ENCODE measurements at regions not wholly inside any gene's neighbourhood (a gene's known extent, or its start where the extent isn't known, plus 50 kb on each side); places are given as distances from the start of the nearest gene placed in this dataset.

- Histone ChIP-seq H3K9me3 (no peaks in the 10 kb centered on the region), H3K4me3 (no peak overlapping the region), H3K27ac (no peak overlapping the region), H3K36me3 (no peaks in the 10 kb centered on the region), H3K27me3 (no peaks in the 10 kb centered on the region), H3K4me1 (ENCODE audit: insufficient read depth) (no peaks in the 10 kb centered on the region)
- TF ChIP-seq POLR2A (IDR thresholded peaks at IDR 0.05) = no peak
- no peak for TF ChIP-seq EP300 (IDR thresholded peaks at IDR 0.05)
- TF ChIP-seq CTCF (IDR thresholded peaks at IDR 0.05) = no peak
- intact Hi-C loops (cut with DNase I) = no loop called here
- WGBS, 3 donors = 46 to 60% (median 56%) methylated on average over 3 of the region's 3 CpGs
- no peak for DNase-seq
Measured at GRCh38 chr13:62850331-62850730, 1434.7 kb upstream of the PCDH20 start.

- no peak for TF ChIP-seq CTCF (IDR thresholded peaks at IDR 0.05)
- no peak for TF ChIP-seq EP300 (IDR thresholded peaks at IDR 0.05)
- no peak for TF ChIP-seq POLR2A (IDR thresholded peaks at IDR 0.05)
- Histone ChIP-seq H3K4me3 (no peak overlapping the region), H3K27me3 (no peaks in the 10 kb centered on the region), H3K9me3 (no peaks in the 10 kb centered on the region), H3K27ac (no peak overlapping the region), H3K4me1 (ENCODE audit: insufficient read depth) (no peaks in the 10 kb centered on the region), H3K36me3 (no peaks in the 10 kb centered on the region)
- no peak for DNase-seq
- intact Hi-C loops (cut with DNase I) = no loop called here
- WGBS, 3 donors = 96 to 99% (median 98%) methylated on average over 1 of the region's 1 CpG
Measured at GRCh38 chr13:62847520-62847919, 1431.9 kb upstream of the PCDH20 start.

GRCh38 chr13:62846302-62846701 lies 1430.7 kb upstream of the PCDH20 start:
- Histone ChIP-seq H3K9me3 (no peaks in the 10 kb centered on the region), H3K27ac (no peak overlapping the region), H3K4me1 (ENCODE audit: insufficient read depth) (no peaks in the 10 kb centered on the region), H3K27me3 (no peaks in the 10 kb centered on the region), H3K36me3 (no peaks in the 10 kb centered on the region), H3K4me3 (no peak overlapping the region)
- 81 to 89% (median 82%) methylated on average over 2 of the region's 2 CpGs for WGBS, 3 donors
- intact Hi-C loops (cut with DNase I) = no loop called here
- TF ChIP-seq CTCF (IDR thresholded peaks at IDR 0.05) = no peak
- no peak for TF ChIP-seq POLR2A (IDR thresholded peaks at IDR 0.05)
- no peak for TF ChIP-seq EP300 (IDR thresholded peaks at IDR 0.05)
- DNase-seq = no peak

GRCh38 chr13:62839338-62839737 lies 1423.7 kb upstream of the PCDH20 start:
- TF ChIP-seq CTCF (IDR thresholded peaks at IDR 0.05) (no peak), POLR2A (IDR thresholded peaks at IDR 0.05) (no peak)
- Histone ChIP-seq H3K27ac (no peak overlapping the region), H3K36me3 (no peaks in the 10 kb centered on the region), H3K4me3 (no peak overlapping the region), H3K4me1 (ENCODE audit: insufficient read depth) (no peaks in the 10 kb centered on the region), H3K9me3 (no peaks in the 10 kb centered on the region), H3K27me3 (no peaks in the 10 kb centered on the region)
- no peak for DNase-seq
- intact Hi-C loops (cut with DNase I) = no loop called here
- 32 to 41% (median 40%) methylated on average over 1 of the region's 1 CpG for WGBS, 3 donors

- no peaks in the 10 kb centered on the region for H3K36me3 ChIP-seq
- H3K27me3 ChIP-seq = no peaks in the 10 kb centered on the region
- intact Hi-C loops (cut with DNase I) = no loop called here
- H3K4me1 ChIP-seq (ENCODE audit: insufficient read depth) = no peaks in the 10 kb centered on the region
- TF ChIP-seq POLR2A (IDR thresholded peaks at IDR 0.05) (no peak), EP300 (IDR thresholded peaks at IDR 0.05) (no peak), CTCF (IDR thresholded peaks at IDR 0.05) (no peak)
- H3K4me3 ChIP-seq = no peak overlapping the region
- H3K27ac ChIP-seq = no peak overlapping the region
- no peaks in the 10 kb centered on the region for H3K9me3 ChIP-seq
- DNase-seq = no peak
Measured at GRCh38 chr13:62838929-62839328, 1423.3 kb upstream of the PCDH20 start.

All from ovary (tissue), 7 donors.